OCI-LY3 (cell line): ENCODE measurements at regions not wholly inside any gene's neighbourhood (a gene's known extent, or its start where the extent isn't known, plus 50 kb on each side); places are given as distances from the start of the nearest gene placed in this dataset.

Source experiments
- CTCF ChIP-seq: fragments of 200-600, 300-600 bp; sonication (generic); IDR thresholded peaks from 2 replicates; pipeline ENCODE4 v1.5.1; 2014; ENCODE audit warnings: antibody characterized with exemption, low read length, low read depth
- EZH2phosphoT487 ChIP-seq: fragments of 200-600 bp; shearing (Covaris generic); IDR thresholded peaks from 2 replicates; pipeline ENCODE4 v1.6.1; 2018; ENCODE audit warnings: antibody characterized with exemption, mixed run types, low read depth

GRCh38 chr5:125659316-125660023, 763.7 kb upstream of the GRAMD2B start:
- TF ChIP-seq CTCF (no peak), EZH2phosphoT487 (no peak)
